D721Med (cell line): ENCODE measurements at regions not wholly inside any gene's neighbourhood (a gene's known extent, or its start where the extent isn't known, plus 50 kb on each side); places are given as distances from the start of the nearest gene placed in this dataset.

Experiments used
- DNase-seq: peaks from one replicate; pipeline ENCODE4 v3.0.0; 2011; ENCODE audit warnings: low spot score; ENCODE audit not compliant: insufficient read length
- FAIRE-seq: peaks from 2 replicates; lab custom pipeline; 2011; peaks lifted over from hg19 to GRCh38; lab: Jason Lieb, UNC
- TF ChIP-seq, protein P1 (sequence below): IDR thresholded peaks from 2 replicates; pipeline ENCODE4 v1.5.1; 2012; ENCODE audit warnings: mild to moderate bottlenecking, control low read depth; ENCODE audit not compliant: insufficient read depth; ENCODE audit errors: missing control alignments

DNA sequence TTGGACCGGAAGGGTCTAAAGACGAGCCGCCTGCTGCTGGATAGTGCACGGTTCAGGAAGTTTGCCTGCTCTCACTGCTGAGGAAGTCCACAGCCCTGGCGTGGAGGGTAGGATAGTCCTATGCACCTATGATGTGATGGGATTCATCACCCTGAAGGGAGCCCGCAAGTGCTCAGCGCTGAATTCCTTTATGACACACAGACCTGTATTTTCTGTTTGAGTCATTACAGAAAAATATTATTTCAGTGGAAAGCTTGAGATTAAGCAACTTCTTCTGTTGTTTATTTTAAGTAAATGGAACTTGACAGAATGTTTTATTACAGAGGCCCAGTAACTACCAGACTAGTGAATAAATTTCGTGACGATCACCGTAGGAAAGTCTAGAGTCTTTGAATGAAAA, 123.2 kb downstream of the TRIML1 start:
- DNase-seq (no peak), FAIRE-seq (no peak)
- TF ChIP-seq, protein P1, sequence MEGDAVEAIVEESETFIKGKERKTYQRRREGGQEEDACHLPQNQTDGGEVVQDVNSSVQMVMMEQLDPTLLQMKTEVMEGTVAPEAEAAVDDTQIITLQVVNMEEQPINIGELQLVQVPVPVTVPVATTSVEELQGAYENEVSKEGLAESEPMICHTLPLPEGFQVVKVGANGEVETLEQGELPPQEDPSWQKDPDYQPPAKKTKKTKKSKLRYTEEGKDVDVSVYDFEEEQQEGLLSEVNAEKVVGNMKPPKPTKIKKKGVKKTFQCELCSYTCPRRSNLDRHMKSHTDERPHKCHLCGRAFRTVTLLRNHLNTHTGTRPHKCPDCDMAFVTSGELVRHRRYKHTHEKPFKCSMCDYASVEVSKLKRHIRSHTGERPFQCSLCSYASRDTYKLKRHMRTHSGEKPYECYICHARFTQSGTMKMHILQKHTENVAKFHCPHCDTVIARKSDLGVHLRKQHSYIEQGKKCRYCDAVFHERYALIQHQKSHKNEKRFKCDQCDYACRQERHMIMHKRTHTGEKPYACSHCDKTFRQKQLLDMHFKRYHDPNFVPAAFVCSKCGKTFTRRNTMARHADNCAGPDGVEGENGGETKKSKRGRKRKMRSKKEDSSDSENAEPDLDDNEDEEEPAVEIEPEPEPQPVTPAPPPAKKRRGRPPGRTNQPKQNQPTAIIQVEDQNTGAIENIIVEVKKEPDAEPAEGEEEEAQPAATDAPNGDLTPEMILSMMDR, result no peak

DNA sequence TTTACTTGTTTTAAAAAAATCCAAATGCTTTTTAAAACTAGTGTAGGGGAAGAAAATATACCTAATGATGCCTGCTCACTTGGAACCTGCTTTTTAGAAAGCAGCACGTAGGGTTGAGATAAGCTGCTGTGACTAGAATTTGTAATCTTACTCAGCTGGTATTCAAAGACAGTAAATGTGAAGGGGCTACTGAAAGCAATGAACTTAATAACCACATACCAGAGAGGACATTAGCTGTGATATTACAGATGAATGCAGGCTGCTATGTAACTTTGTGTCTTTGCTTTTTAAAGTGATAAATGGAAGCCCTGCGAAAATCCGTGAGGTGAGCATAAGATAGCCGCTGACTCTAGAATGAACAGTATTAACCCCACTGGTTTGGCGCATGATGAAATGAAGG, 124.1 kb downstream of the TRIML1 start:
- no peak for FAIRE-seq
- TF ChIP-seq, protein P1, result no peak
- no peak for DNase-seq

DNA sequence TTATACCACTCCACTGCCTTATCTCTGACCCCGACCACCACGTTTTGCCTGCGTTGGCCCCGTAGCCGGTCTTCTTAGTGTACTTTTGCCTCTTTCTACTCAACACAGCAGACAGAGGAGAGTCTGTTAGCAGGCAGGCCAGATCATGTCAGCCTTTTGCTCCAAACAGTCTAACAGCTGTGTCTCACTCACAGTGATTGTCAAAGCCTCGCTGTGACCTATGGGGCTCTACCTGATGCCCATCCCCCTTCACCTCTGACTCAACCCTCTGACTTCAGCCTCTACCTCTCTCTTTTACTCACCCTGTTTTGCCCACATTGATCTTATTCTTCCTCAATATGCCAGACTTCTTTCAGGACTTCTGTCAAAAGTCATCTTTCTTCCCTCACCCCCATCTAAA, 127.1 kb downstream of the TRIML1 start:
- no peak for FAIRE-seq
- TF ChIP-seq, protein P1, result no peak
- DNase-seq, result no peak

DNA sequence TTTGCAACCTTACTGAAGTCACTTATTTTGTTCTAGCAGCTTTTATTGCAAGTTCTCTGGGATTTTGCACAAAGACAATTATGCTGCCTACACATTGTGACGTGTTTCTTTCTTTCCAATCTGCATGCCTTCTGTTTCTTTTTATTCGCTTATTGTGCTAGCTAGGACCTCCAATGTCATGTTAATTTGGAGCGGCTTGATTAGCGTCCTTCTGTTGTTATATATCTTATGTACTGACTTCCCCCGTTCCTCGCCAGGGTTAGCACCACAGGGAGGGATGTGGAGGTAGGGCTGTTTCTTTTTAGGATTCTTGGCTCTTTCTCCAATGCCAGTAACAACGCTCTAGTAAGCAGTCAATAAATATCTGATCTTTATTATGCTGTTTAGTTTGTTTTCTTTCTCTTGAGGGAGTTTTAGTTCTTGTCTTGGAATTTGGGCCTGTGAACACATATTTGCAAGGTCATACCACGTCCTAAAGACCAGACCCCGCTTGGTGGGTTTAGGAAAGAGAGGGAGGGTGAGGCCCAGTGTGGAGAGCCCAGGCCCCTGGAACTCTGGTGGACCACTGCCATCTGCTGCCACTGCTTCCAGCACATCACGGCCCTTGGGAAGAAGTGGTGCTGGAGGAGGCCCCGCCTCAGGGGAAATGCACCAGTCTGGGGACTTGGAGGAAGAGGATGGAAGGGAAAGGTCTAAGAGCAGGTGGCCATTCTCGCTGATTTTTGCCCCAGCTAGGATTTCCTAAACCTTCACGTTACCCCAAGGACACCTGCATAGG, 129.1 kb downstream of the TRIML1 start:
- no peak for DNase-seq
- no peak for FAIRE-seq

DNA sequence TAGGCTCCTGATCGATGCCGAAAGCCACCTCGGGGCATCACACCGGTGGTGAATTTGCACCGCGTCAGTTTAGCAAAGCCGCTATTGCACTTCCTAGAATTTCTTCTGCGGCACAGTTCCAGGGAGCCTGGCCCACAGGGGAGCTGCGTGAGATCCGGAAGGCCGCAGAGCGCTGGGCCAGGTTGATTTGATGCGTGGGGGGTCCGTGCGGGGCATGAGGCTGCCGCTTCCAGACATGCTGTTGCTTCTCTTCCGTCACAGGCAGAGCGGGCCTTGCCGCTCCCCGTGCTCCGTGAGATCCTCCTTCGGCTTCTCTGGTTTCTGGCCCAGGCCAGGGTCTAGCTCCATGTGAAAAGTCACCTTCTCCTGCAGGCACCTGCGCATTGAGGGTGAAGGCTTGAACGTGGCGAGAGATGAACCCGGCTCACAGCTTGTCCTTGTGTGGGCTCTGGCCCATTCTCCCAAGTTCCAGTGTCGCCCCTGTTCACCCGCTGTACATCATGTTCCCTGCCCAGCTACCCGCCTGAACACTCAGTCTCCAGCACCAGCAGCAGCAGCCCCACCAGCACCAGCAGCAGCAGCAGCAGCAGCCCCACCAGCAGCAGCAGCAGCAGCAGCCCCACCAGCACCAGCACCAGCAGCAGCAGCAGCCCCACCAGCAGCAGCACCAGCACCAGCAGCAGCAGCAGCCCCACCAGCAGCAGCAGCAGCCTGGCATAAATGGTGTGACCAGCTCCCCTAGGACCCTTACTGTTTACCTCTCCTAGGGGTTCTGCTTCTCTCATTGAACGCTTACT, 131.2 kb downstream of the TRIML1 start:
- DNase-seq (no peak), FAIRE-seq (no peak)
- TF ChIP-seq, protein P1, result no peak

More for the DNA sequence above, 129.1 kb downstream of the TRIML1 start:
- TF ChIP-seq, protein P1, result no peak

DNA sequence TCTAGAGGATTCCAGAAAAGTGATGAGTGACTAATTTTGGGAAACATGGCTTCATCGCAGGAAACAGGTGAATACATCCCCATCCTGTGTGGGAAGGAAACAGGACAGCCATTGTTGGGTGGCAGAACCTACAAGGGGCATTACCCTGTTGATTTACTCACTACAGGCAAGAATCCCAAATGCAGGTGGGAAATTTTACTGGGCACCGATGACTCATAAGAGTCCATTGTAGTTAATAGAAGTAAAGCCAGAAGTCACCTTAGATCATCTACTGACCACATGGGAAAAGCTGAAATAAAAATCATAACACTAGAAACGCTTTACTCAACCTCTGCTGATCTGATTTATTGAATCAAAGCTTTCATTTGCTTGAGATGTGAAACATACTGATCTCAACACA, 136.4 kb downstream of the TRIML1 start:
- TF ChIP-seq, protein P1, result no peak
- DNase-seq, result no peak
- FAIRE-seq, result no peak
